ENCODE measurements at regions not wholly inside any gene's neighbourhood (a gene's known extent, or its start where the extent isn't known, plus 50 kb on each side); places are given as distances from the start of the nearest gene placed in this dataset.
"Not testable (repeated sequence)": the region's sequence is repeated elsewhere in the genome, so short reads cannot be mapped to it uniquely, and the experiment has no call there.

DNA sequence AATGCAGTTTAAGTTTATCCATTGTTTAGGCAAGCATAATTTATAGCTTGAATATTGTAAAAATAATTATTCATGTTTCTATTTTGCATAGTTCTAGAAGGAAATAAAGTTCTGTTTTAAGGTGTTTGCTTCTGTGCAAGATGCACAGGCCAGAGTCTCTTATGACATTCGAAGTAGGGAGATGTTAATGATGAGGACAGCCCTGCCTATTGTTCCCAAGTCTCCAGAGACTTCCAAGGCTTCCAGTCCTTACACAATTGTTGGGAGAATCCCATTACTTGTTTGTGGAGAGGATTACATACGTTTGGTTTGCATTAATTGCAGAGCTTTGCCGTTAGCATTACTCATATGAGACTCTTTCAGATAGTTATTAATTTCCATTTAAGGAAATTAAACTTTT, 96.2 kb upstream of the ANK2 start:
- H3K4me1 ChIP-seq (ENCODE audit: insufficient read depth, low read length) = no peaks in the 10 kb centered on the region
- H4K20me1 ChIP-seq (ENCODE audit: low read length) = no peaks in the 10 kb centered on the region
- intact Hi-C loops (cut with micrococcal nuclease) = no loop called here
- TF ChIP-seq EZH2phosphoT487 (IDR thresholded peaks at IDR 0.05; ENCODE audit: borderline replicate concordance, low read length) = no peak
- TF ChIP-seq, protein P1, sequence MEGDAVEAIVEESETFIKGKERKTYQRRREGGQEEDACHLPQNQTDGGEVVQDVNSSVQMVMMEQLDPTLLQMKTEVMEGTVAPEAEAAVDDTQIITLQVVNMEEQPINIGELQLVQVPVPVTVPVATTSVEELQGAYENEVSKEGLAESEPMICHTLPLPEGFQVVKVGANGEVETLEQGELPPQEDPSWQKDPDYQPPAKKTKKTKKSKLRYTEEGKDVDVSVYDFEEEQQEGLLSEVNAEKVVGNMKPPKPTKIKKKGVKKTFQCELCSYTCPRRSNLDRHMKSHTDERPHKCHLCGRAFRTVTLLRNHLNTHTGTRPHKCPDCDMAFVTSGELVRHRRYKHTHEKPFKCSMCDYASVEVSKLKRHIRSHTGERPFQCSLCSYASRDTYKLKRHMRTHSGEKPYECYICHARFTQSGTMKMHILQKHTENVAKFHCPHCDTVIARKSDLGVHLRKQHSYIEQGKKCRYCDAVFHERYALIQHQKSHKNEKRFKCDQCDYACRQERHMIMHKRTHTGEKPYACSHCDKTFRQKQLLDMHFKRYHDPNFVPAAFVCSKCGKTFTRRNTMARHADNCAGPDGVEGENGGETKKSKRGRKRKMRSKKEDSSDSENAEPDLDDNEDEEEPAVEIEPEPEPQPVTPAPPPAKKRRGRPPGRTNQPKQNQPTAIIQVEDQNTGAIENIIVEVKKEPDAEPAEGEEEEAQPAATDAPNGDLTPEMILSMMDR (conservative IDR thresholded peaks at IDR 0.05; ENCODE audit: low read depth, low read length) = no peak
- no peak overlapping the region for H3K27ac ChIP-seq (ENCODE audit: low read length)
- no peak overlapping the region for H3K9ac ChIP-seq (ENCODE audit: low read length)
- no peaks in the 10 kb centered on the region for H3K9me2 ChIP-seq (replicated peaks; ENCODE audit: low read length)
- ATAC-seq (no peak), DNase-seq (no peak)
- no peak overlapping the region for H3K4me3 ChIP-seq (ENCODE audit: low read length)
- H3K27me3 ChIP-seq (ENCODE audit: low read length) = no peaks in the 10 kb centered on the region
- H3K36me3 ChIP-seq (ENCODE audit: low read depth, low read length) = no peaks in the 10 kb centered on the region
- ChIA-PET POLR2A (ENCODE audit: unreplicated experiment) (no interaction called here), CTCF (no interaction called here)
- H3K9me3 ChIP-seq (ENCODE audit: low read length) = no peaks in the 10 kb centered on the region
- H3F3A ChIP-seq (ENCODE audit: low read length, unreplicated experiment) = no peaks in the 10 kb centered on the region
- no TSS peak for BruUV-seq (replicated peaks)
- H3K4me2 ChIP-seq (ENCODE audit: low read length) = no peak overlapping the region
- H3K79me2 ChIP-seq (ENCODE audit: low read length) = no peaks in the 10 kb centered on the region
- H2AFZ ChIP-seq (ENCODE audit: low read length) = no peak overlapping the region

DNA sequence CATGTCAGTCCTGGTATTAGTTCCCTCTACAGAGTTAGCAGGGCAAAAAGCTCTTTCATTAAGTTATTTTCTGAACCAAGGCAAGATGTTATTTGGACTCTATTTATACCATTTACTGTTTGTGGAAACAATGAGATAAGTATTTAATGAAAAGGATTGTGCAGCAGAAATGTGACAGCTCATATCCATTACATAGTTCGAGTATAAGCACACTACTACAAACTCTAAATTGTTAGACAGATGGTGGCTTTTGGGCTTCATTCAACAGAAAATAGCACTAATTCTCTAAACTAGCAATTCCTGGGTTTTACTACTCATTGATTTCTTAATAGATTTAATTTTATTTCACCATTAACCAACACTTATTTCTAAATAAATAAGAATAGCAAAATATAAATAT, 95.2 kb upstream of the ANK2 start:
- CTCF ChIA-PET = no interaction called here
- Histone ChIP-seq H4K20me1 (ENCODE audit: low read length) (no peaks in the 10 kb centered on the region), H3K27ac (ENCODE audit: low read length) (no peak overlapping the region), H2AFZ (ENCODE audit: low read length) (no peak overlapping the region), H3K4me3 (ENCODE audit: low read length) (no peak overlapping the region), H3K36me3 (ENCODE audit: low read depth, low read length) (no peaks in the 10 kb centered on the region), H3K79me2 (ENCODE audit: low read length) (no peaks in the 10 kb centered on the region), H3K27me3 (ENCODE audit: low read length) (no peaks in the 10 kb centered on the region), H3F3A (ENCODE audit: low read length, unreplicated experiment) (no peaks in the 10 kb centered on the region), H3K4me1 (ENCODE audit: insufficient read depth, low read length) (no peaks in the 10 kb centered on the region), H3K9me3 (ENCODE audit: low read length) (no peaks in the 10 kb centered on the region), H3K9ac (ENCODE audit: low read length) (no peak overlapping the region), H3K9me2 (replicated peaks; ENCODE audit: low read length) (no peaks in the 10 kb centered on the region), H3K4me2 (ENCODE audit: low read length) (no peak overlapping the region)
- TF ChIP-seq EZH2 (IDR thresholded peaks at IDR 0.05; ENCODE audit: low read length, unreplicated experiment) = no peak
- no peak for TF ChIP-seq EZH2phosphoT487 (IDR thresholded peaks at IDR 0.05; ENCODE audit: borderline replicate concordance, low read length)
- TF ChIP-seq, protein P1 (conservative IDR thresholded peaks at IDR 0.05; ENCODE audit: low read depth, low read length) = no peak
- no peak for ATAC-seq
- no peak for DNase-seq
- POLR2A ChIA-PET (ENCODE audit: unreplicated experiment) = no interaction called here
- intact Hi-C loops (cut with micrococcal nuclease) = no loop called here
- no TSS peak for BruUV-seq (replicated peaks)

DNA sequence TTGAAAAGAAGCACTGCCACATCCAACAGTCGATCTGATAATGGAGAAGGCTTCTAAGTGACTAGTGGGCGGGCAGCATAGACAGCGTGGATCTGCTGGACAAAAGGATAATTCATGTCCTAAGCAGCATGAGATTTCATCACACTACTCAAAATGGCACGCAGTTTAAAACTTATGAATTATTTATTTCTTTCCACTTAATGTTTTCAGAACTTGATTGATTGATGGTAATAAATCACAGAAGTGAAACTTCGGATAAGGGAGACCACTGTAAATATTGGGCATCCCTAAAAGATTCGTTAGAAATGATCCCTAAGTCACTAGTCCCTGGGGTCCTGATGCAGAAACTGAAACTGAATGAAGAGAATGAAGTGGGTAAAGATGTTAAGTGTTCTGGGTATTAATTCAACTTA, 93.0 kb upstream of the ANK2 start:
- no peak overlapping the region for H3K27ac ChIP-seq (ENCODE audit: low read length)
- no peaks in the 10 kb centered on the region for H3K4me1 ChIP-seq (ENCODE audit: insufficient read depth, low read length)
- no peaks in the 10 kb centered on the region for H3K36me3 ChIP-seq (ENCODE audit: low read depth, low read length)
- H3K9ac ChIP-seq (ENCODE audit: low read length) = no peak overlapping the region
- DNase-seq = no peak
- ChIA-PET POLR2A (ENCODE audit: unreplicated experiment) (no interaction called here), CTCF (no interaction called here)
- H2AFZ ChIP-seq (ENCODE audit: low read length) = no peak overlapping the region
- no peaks in the 10 kb centered on the region for H3K9me2 ChIP-seq (replicated peaks; ENCODE audit: low read length)
- no peaks in the 10 kb centered on the region for H3K79me2 ChIP-seq (ENCODE audit: low read length)
- H3K4me3 ChIP-seq (ENCODE audit: low read length) = no peak overlapping the region
- no peaks in the 10 kb centered on the region for H3F3A ChIP-seq (ENCODE audit: low read length, unreplicated experiment)
- H3K27me3 ChIP-seq (ENCODE audit: low read length) = no peaks in the 10 kb centered on the region
- no peaks in the 10 kb centered on the region for H4K20me1 ChIP-seq (ENCODE audit: low read length)
- no TSS peak for BruUV-seq (replicated peaks)
- no peak for TF ChIP-seq EZH2phosphoT487 (IDR thresholded peaks at IDR 0.05; ENCODE audit: borderline replicate concordance, low read length)
- TF ChIP-seq EZH2 (IDR thresholded peaks at IDR 0.05; ENCODE audit: low read length, unreplicated experiment) = no peak
- TF ChIP-seq, protein P1 (conservative IDR thresholded peaks at IDR 0.05; ENCODE audit: low read depth, low read length) = no peak
- H3K9me3 ChIP-seq (ENCODE audit: low read length) = no peaks in the 10 kb centered on the region
- no peak overlapping the region for H3K4me2 ChIP-seq (ENCODE audit: low read length)
- intact Hi-C loops (cut with micrococcal nuclease) = no loop called here
- no peak for ATAC-seq

DNA sequence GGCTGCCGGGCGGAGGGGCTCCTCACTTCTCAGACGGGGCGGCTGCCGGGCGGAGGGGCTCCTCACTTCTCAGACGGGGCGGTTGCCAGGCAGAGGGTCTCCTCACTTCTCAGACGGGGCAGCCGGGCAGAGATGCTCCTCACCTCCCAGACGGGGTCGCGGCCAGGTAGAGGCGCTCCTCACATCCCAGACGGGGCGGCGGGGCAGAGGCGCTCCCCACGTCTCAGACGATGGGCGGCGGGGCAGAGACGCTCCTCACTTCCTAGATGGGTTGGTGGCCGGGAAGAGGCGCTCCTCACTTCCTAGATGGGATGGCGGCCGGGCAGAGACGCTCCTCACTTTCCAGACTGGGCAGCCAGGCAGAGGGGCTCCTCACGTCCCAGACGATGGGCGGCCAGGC, 91.7 kb upstream of the ANK2 start:
- H3F3A ChIP-seq (ENCODE audit: low read length, unreplicated experiment); H3K9me3 ChIP-seq (ENCODE audit: low read length); DNase-seq; H2AFZ ChIP-seq (ENCODE audit: low read length); intact Hi-C loops (cut with micrococcal nuclease); H3K9me2 ChIP-seq (replicated peaks; ENCODE audit: low read length); H3K4me1 ChIP-seq (ENCODE audit: insufficient read depth, low read length); H3K4me3 ChIP-seq (ENCODE audit: low read length); H3K4me2 ChIP-seq (ENCODE audit: low read length); H3K79me2 ChIP-seq (ENCODE audit: low read length); H3K27ac ChIP-seq (ENCODE audit: low read length); BruUV-seq (replicated peaks); ATAC-seq; H3K36me3 ChIP-seq (ENCODE audit: low read depth, low read length); H3K27me3 ChIP-seq (ENCODE audit: low read length); POLR2A ChIA-PET (ENCODE audit: unreplicated experiment); H3K9ac ChIP-seq (ENCODE audit: low read length); CTCF ChIA-PET; H4K20me1 ChIP-seq (ENCODE audit: low read length): not testable (repeated sequence)

Data from PC-3 (cell line).